Stimulated activated CD4-positive, alpha-beta T cell treated with anti-CD3 and anti-CD28 coated beads, Interleukin-1b, Interleukin-23, amount 100 ng/mL, for 24 hours (primary cell): ENCODE measurements at regions not wholly inside any gene's neighbourhood (a gene's known extent, or its start where the extent isn't known, plus 50 kb on each side); places are given as distances from the start of the nearest gene placed in this dataset.

Source experiments
- DNase-seq, 4 experiments: peaks; one replicate each; pipeline ENCODE4 v3.0.0-alpha.2; 2020; ENCODE audit warnings: low read depth in 4 of 4, low spot score in 1 of 4

GRCh38 chr2:234655706-234656105 is 158.8 kb upstream of the ARL4C start:
- DNase-seq, result no peak

- no peak for DNase-seq
Measured at GRCh38 chr2:234650911-234651310, 154.0 kb upstream of the ARL4C start.

- no peak for DNase-seq
Measured at GRCh38 chr2:234649951-234650350, 153.1 kb upstream of the ARL4C start.

GRCh38 chr2:234643407-234643806 is 146.5 kb upstream of the ARL4C start:
- DNase-seq, result no peak

- no peak for DNase-seq
Measured at GRCh38 chr2:234641086-234641485, 144.2 kb upstream of the ARL4C start.

- no peak for DNase-seq
Measured at GRCh38 chr2:234640657-234641056, 143.8 kb upstream of the ARL4C start.

GRCh38 chr2:234638966-234639365 is 142.1 kb upstream of the ARL4C start:
- DNase-seq, result no peak

- no peak for DNase-seq
Measured at GRCh38 chr2:234635284-234635683, 138.4 kb upstream of the ARL4C start.

GRCh38 chr2:234633581-234634230 is 136.8 kb upstream of the ARL4C start:
- DNase-seq, result no peak

GRCh38 chr2:234632527-234633391 is 135.9 kb upstream of the ARL4C start:
- no peak for DNase-seq

GRCh38 chr2:234631646-234632514 is 135.0 kb upstream of the ARL4C start:
- DNase-seq, result no peak

- no peak for DNase-seq
Measured at GRCh38 chr2:234630801-234631261, 133.9 kb upstream of the ARL4C start.

- DNase-seq, result no peak
Measured at GRCh38 chr2:234629596-234629995, 132.7 kb upstream of the ARL4C start.

- no peak for DNase-seq
Measured at GRCh38 chr2:234628953-234629352, 132.1 kb upstream of the ARL4C start.

GRCh38 chr2:234627308-234627707 is 130.4 kb upstream of the ARL4C start:
- DNase-seq, result no peak

GRCh38 chr2:234626566-234627130 is 129.8 kb upstream of the ARL4C start:
- DNase-seq, result no peak

- no peak for DNase-seq
Measured at GRCh38 chr2:234625626-234626250, 128.9 kb upstream of the ARL4C start.

GRCh38 chr2:234623521-234623991 is 126.7 kb upstream of the ARL4C start:
- no peak for DNase-seq

GRCh38 chr2:234621120-234621519 is 124.2 kb upstream of the ARL4C start:
- no peak for DNase-seq

GRCh38 chr2:234620018-234620417 is 123.1 kb upstream of the ARL4C start:
- DNase-seq, result no peak
